SK-N-SH (cell line): ENCODE measurements at regions not wholly inside any gene's neighbourhood (a gene's known extent, or its start where the extent isn't known, plus 50 kb on each side); places are given as distances from the start of the nearest gene placed in this dataset.

Source experiments
- CTCF ChIA-PET: fragments of 300-600, 350-600 bp; formaldehyde crosslinking; extraction: SDS; loops from one replicate; lab custom pipeline; 2021; lab: Yijun Ruan, JAX
- POLR2A ChIA-PET: fragments of 350-600 bp; sonication (Branson Sonifier 250); formaldehyde crosslinking; extraction: SDS; loops from one replicate; lab custom pipeline; 2020; ENCODE audit warnings: antibody characterized with exemption, inconsistent platforms; lab: Yijun Ruan, JAX
- DNase-seq: peaks from one replicate; pipeline ENCODE4 v3.0.0; 2012
- H2AFZ ChIP-seq: fragments of 200-600 bp; sonication (generic); 2 replicates; pipeline ENCODE4 v1.8.1; 2016; ENCODE audit warnings: antibody characterized with exemption, mild to moderate bottlenecking, low read depth
- H3F3A ChIP-seq: fragments of 200-600 bp; sonication (generic); replicated peaks from 2 replicates; pipeline ENCODE3; 2016; ENCODE audit warnings: antibody characterized with exemption, mild to moderate bottlenecking; ENCODE audit not compliant: insufficient read depth
- H3K27ac ChIP-seq, 2 experiments: fragments of 200-500 bp in 1 of 2; fragments of 200-600 bp in 1 of 2; sonication (Bioruptor generic) in 1 of 2; sonication (generic), shearing (Covaris generic) in 1 of 2; 2 replicates each; pipeline versions ENCODE4 v1.5.1 to v1.6.1; 2014 to 2016; ENCODE audit warnings: low read depth in 2 of 2, inconsistent platforms in 1 of 2, low read length in 1 of 2, mild to moderate bottlenecking in 1 of 2, mixed read lengths in 1 of 2
- H3K27me3 ChIP-seq: fragments of 200-600 bp; sonication (generic), shearing (Covaris generic); 2 replicates; pipeline ENCODE4 v1.6.1; 2016; ENCODE audit warnings: mixed run types; ENCODE audit not compliant: insufficient read depth
- H3K36me3 ChIP-seq, 2 experiments: fragments of 200-500 bp in 1 of 2; fragments of 200-600 bp in 1 of 2; sonication (Bioruptor generic) in 1 of 2; sonication (generic) in 1 of 2; replicated peaks in 1 of 2; 2 replicates each; pipeline versions ENCODE3 to v1.5.1; 2014 to 2016; ENCODE audit warnings: low read length in 1 of 2, mild to moderate bottlenecking in 1 of 2; ENCODE audit not compliant: insufficient read depth in 2 of 2, control insufficient read depth in 1 of 2
- H3K4me1 ChIP-seq, 2 experiments: fragments of 200-500 bp in 1 of 2; fragments of 200-600 bp in 1 of 2; sonication (Bioruptor generic) in 1 of 2; sonication (generic), shearing (Covaris generic) in 1 of 2; 2 replicates each; pipeline versions ENCODE4 v1.5.1 to v1.6.1; 2014 to 2016; ENCODE audit warnings: low read depth in 1 of 2, low read length in 1 of 2, mixed run types in 1 of 2; ENCODE audit not compliant: insufficient read depth in 2 of 2, control insufficient read depth in 1 of 2
- H3K4me2 ChIP-seq: fragments of 200-600 bp; sonication (generic), shearing (Covaris generic); 2 replicates; pipeline ENCODE4 v1.6.1; 2017; ENCODE audit warnings: mixed run types
- H3K4me3 ChIP-seq, 2 experiments: fragments of 200-500 bp in 1 of 2; fragments of 200-600 bp in 1 of 2; sonication (Bioruptor generic) in 1 of 2; sonication (generic), shearing (Covaris generic) in 1 of 2; 2 replicates each; pipeline versions ENCODE4 v1.5.1 to v1.8.1; 2014 to 2016; ENCODE audit warnings: low read depth in 2 of 2, inconsistent platforms in 1 of 2, low read length in 1 of 2, mild to moderate bottlenecking in 1 of 2, mixed read lengths in 1 of 2, moderate library complexity in 1 of 2
- H3K79me2 ChIP-seq: fragments of 200-600 bp; sonication (generic); 2 replicates; pipeline ENCODE4 v1.8.1; 2017; ENCODE audit warnings: mild to moderate bottlenecking; ENCODE audit not compliant: insufficient read depth
- H3K9ac ChIP-seq: fragments of 200-600 bp; sonication (generic); 2 replicates; pipeline ENCODE4 v1.6.1; 2017; ENCODE audit warnings: mixed run types
- H3K9me2 ChIP-seq: fragments of 200-600 bp; sonication (generic); 2 replicates; pipeline ENCODE4 v1.6.1; 2017; ENCODE audit warnings: mixed run types
- H3K9me3 ChIP-seq: fragments of 200-600 bp; sonication (generic); 2 replicates; pipeline ENCODE4 v1.6.1; 2017; ENCODE audit warnings: mixed run types, mild to moderate bottlenecking, moderate library complexity
- H4K20me1 ChIP-seq: fragments of 200-600 bp; sonication (generic); 2 replicates; pipeline ENCODE4 v1.6.1; 2017; ENCODE audit warnings: mild to moderate bottlenecking, mixed run types; ENCODE audit not compliant: insufficient read depth
- JUND ChIP-seq: IDR thresholded peaks from 2 replicates; pipeline ENCODE4 v1.4.0; 2012
- RAD21 ChIP-seq: IDR thresholded peaks from 2 replicates; pipeline ENCODE4 v1.6.1; 2012; ENCODE audit warnings: mild to moderate bottlenecking, low read length
- WGBS: methylation state at CpG from one replicate; pipeline ENCODE4 v1.1.6; 2017; ENCODE audit warnings: low lambda C conversion rate; 5-methylcytosine and 5-hydroxymethylcytosine counted together
- TF ChIP-seq, protein P1 (sequence below): fragments of 150-350 bp; IDR thresholded peaks from 2 replicates; pipeline ENCODE4 v1.6.1; 2016; ENCODE audit warnings: mild to moderate bottlenecking, low read depth, low read length
- TF ChIP-seq, protein P2 (sequence below): IDR thresholded peaks from 2 replicates; pipeline ENCODE4 v1.6.1; 2012; ENCODE audit warnings: mild to moderate bottlenecking, low read depth, low read length, moderate library complexity
- TF ChIP-seq, protein P3 (sequence below): IDR thresholded peaks from 2 replicates; pipeline ENCODE4 v1.4.0; 2012; ENCODE audit warnings: low read depth
- TF ChIP-seq, protein P4 (sequence below): IDR thresholded peaks from 2 replicates; pipeline ENCODE4; 2012

DNA sequence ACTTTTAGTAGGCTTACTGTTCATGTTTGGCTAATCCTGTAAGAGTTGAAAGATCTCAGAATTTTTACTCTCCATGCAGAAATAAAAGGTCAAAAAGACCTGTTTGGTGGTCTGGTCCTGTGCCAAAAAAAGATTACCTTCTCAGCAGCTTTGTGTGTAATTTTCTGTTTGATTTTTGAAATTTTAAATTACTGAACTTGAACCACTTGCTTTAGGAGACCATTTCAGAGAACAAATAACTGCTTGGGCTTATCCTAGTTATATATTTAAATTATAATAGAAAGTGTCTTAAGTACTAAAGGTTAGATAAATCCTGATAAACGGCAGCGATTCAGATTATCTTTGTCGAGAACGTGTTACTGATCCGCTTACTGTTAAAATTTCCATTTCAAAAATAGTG is 118.3 kb upstream of the GRIK2 start:
- DNase-seq = no peak
- Histone ChIP-seq H3K27me3 (no peaks in the 10 kb centered on the region), H3F3A (no peaks in the 10 kb centered on the region), H3K4me3 (no peak overlapping the region), H3K79me2 (no peaks in the 10 kb centered on the region; the same call in 1 of the 2 replicates), H2AFZ (no peak overlapping the region), H3K4me2 (no peak overlapping the region), H3K9me2 (no peaks in the 10 kb centered on the region), H3K9ac (no peak overlapping the region), H4K20me1 (no peaks in the 10 kb centered on the region), H3K9me3 (no peaks in the 10 kb centered on the region), H3K4me1 (no peaks in the 10 kb centered on the region), H3K27ac (no peak overlapping the region), H3K36me3 (no peaks in the 10 kb centered on the region)
- WGBS = 76% methylated on average over 5 of the region's 5 CpGs
- CTCF ChIA-PET = interaction anchor here (1.3 kb wide), 1 partner anchor 21 kb away, joined by 3 read pairs; no protein-coding TSS in a partner anchor
- POLR2A ChIA-PET = no interaction called here
- no peak for TF ChIP-seq RAD21
- TF ChIP-seq, protein P1, sequence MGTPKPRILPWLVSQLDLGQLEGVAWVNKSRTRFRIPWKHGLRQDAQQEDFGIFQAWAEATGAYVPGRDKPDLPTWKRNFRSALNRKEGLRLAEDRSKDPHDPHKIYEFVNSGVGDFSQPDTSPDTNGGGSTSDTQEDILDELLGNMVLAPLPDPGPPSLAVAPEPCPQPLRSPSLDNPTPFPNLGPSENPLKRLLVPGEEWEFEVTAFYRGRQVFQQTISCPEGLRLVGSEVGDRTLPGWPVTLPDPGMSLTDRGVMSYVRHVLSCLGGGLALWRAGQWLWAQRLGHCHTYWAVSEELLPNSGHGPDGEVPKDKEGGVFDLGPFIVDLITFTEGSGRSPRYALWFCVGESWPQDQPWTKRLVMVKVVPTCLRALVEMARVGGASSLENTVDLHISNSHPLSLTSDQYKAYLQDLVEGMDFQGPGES = no peak
- TF ChIP-seq JUND = no peak

DNA sequence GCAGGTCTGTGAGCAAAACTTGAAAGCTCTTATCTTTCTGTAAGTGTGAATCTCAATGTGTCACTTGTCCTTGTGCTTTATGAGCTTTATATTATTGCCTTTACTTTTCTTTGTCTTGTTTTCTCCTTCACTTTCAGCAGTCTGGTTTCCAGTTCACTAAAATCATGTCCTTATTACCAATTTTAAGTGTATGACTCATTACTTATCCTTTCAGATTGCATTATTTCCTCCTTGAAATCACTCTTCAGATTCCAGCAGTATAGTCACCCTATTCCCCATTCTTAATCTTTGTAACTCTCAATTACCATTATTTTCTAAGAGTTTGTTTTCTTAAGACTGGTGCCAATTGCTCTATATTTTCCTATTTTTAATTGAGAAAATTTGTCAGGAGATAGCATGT is 117.4 kb upstream of the GRIK2 start:
- no peak for DNase-seq
- H4K20me1 ChIP-seq = no peaks in the 10 kb centered on the region
- ChIA-PET CTCF (interaction anchor here (1.3 kb wide), 1 partner anchor 21 kb away, joined by 3 read pairs; no protein-coding TSS in a partner anchor), POLR2A (no interaction called here)
- no peaks in the 10 kb centered on the region for H3K9me3 ChIP-seq
- TF ChIP-seq, protein P2, sequence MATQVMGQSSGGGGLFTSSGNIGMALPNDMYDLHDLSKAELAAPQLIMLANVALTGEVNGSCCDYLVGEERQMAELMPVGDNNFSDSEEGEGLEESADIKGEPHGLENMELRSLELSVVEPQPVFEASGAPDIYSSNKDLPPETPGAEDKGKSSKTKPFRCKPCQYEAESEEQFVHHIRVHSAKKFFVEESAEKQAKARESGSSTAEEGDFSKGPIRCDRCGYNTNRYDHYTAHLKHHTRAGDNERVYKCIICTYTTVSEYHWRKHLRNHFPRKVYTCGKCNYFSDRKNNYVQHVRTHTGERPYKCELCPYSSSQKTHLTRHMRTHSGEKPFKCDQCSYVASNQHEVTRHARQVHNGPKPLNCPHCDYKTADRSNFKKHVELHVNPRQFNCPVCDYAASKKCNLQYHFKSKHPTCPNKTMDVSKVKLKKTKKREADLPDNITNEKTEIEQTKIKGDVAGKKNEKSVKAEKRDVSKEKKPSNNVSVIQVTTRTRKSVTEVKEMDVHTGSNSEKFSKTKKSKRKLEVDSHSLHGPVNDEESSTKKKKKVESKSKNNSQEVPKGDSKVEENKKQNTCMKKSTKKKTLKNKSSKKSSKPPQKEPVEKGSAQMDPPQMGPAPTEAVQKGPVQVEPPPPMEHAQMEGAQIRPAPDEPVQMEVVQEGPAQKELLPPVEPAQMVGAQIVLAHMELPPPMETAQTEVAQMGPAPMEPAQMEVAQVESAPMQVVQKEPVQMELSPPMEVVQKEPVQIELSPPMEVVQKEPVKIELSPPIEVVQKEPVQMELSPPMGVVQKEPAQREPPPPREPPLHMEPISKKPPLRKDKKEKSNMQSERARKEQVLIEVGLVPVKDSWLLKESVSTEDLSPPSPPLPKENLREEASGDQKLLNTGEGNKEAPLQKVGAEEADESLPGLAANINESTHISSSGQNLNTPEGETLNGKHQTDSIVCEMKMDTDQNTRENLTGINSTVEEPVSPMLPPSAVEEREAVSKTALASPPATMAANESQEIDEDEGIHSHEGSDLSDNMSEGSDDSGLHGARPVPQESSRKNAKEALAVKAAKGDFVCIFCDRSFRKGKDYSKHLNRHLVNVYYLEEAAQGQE = no peak
- TF ChIP-seq, protein P3, sequence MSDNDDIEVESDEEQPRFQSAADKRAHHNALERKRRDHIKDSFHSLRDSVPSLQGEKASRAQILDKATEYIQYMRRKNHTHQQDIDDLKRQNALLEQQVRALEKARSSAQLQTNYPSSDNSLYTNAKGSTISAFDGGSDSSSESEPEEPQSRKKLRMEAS = no peak
- H2AFZ ChIP-seq = no peak overlapping the region
- no peaks in the 10 kb centered on the region; the same call in 1 of the 2 replicates for H3K79me2 ChIP-seq
- H3K36me3 ChIP-seq = no peaks in the 10 kb centered on the region
- no peak overlapping the region for H3K4me3 ChIP-seq
- no peak overlapping the region for H3K27ac ChIP-seq
- no peak overlapping the region for H3K9ac ChIP-seq
- H3K4me1 ChIP-seq = no peaks in the 10 kb centered on the region
- H3K27me3 ChIP-seq = no peaks in the 10 kb centered on the region
- H3K4me2 ChIP-seq = no peak overlapping the region
- no peaks in the 10 kb centered on the region for H3K9me2 ChIP-seq
- H3F3A ChIP-seq = no peaks in the 10 kb centered on the region

DNA sequence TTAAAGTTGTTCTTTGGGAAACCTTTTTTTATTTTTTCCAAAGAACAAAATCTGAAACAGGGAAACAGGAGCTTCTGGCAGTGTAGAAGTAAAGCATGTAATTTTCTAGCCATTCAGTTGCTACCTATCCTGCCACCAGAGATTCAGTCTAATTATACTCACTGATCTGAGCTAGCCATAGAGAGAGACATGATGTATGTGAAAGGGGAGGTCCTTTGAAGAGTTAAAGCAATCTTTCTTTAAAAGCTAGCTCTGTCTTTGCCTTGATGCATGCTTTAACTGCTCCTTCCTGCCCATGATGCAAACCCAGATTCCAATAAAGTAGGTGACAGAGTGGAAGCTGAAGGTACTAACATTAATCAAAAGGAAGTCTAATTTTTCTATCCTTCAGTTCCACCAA is 114.1 kb upstream of the GRIK2 start:
- no peaks in the 10 kb centered on the region for H3K27me3 ChIP-seq
- H3K79me2 ChIP-seq = no peaks in the 10 kb centered on the region
- H3K9ac ChIP-seq = no peak overlapping the region
- no peaks in the 10 kb centered on the region for H3F3A ChIP-seq
- H2AFZ ChIP-seq = no peak overlapping the region
- no peak overlapping the region for H3K4me3 ChIP-seq
- ChIA-PET CTCF (no interaction called here), POLR2A (no interaction called here)
- no peaks in the 10 kb centered on the region for H4K20me1 ChIP-seq
- no peak overlapping the region for H3K27ac ChIP-seq
- no peaks in the 10 kb centered on the region for H3K36me3 ChIP-seq
- H3K9me3 ChIP-seq = no peaks in the 10 kb centered on the region
- TF ChIP-seq, protein P4, sequence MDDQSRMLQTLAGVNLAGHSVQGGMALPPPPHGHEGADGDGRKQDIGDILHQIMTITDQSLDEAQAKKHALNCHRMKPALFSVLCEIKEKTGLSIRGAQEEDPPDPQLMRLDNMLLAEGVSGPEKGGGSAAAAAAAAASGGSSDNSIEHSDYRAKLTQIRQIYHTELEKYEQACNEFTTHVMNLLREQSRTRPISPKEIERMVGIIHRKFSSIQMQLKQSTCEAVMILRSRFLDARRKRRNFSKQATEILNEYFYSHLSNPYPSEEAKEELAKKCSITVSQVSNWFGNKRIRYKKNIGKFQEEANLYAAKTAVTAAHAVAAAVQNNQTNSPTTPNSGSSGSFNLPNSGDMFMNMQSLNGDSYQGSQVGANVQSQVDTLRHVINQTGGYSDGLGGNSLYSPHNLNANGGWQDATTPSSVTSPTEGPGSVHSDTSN = no peak
- H3K4me2 ChIP-seq = no peak overlapping the region
- DNase-seq = no peak
- H3K4me1 ChIP-seq = no peaks in the 10 kb centered on the region
- H3K9me2 ChIP-seq = no peaks in the 10 kb centered on the region
